GM21526 (cell line): ENCODE measurements at regions not wholly inside any gene's neighbourhood (a gene's known extent, or its start where the extent isn't known, plus 50 kb on each side); places are given as distances from the start of the nearest gene placed in this dataset.

Source experiments
- ATAC-seq: cut with Tn5 transposase; IDR thresholded peaks from one replicate; pipeline ENCODE4 v1.9.1; 2021; ENCODE audit warnings: moderate library complexity; ENCODE audit not compliant: unreplicated experiment, low FRiP score

DNA sequence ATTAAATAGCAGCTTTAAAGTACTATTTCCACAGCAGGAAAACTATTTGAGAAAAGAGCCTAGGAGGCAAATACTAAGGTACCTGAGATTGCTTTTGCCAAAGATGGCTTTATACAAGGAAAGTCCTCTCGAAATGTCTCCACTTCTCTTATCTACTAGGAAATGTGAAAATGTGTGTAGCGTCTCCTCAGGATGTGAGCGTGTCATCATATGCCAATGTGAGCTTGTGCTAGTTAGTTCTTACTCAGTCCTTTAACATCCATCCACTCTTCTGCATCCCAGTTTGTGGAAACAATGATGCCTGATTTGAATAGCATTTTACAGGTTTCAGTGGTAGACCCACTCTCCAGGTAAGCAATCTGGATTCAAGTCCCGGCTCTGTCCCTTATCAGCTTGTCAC, 421.0 kb downstream of the DYNC2H1 start:
- ATAC-seq = no peak

GRCh38 chr11:103532133-103532788, 423.0 kb downstream of the DYNC2H1 start:
- ATAC-seq = no peak

DNA sequence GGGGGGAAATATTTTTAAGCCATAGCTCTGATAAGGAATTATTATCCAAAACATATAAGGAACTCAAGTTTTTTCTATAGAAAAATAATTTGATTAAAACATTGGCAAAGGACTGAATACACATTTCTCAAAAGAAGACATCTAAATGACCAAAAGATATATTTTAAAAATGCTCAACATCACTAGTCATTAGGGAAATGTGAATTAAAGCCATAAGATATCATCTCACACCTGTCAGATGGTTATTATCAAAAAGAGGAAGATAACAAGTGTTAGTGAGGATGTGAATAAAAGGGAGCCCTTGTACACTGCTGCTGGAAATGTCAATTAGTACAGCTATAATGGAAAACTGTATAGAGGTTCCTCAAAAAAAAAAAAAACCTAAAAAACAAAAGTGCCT, 425.0 kb downstream of the DYNC2H1 start:
- no peak for ATAC-seq

GRCh38 chr11:103534959-103535358, 425.7 kb downstream of the DYNC2H1 start:
- ATAC-seq = no peak

DNA sequence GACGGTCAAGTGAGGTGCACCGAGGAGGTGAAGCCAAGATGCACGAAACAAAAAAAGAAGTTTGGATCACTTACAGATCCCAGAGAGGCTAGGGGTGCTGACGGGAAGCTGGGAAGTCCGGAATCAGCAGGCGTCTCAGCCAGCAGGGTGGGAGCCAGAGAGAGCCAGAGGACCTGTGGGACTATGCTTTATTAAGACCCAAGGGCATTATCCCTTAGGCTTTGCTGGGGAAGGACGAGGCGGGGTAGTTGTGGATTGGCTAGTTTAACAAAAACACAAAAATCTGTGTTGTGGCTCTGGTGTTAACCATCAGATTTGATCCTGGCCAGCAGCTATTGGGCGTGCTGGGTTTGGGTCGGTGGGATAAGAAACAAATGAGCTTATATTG, 427.1 kb downstream of the DYNC2H1 start:
- ATAC-seq = no peak

- no peak for ATAC-seq
Observed at GRCh38 chr11:103537904-103538502, 428.8 kb downstream of the DYNC2H1 start.

GRCh38 chr11:103539166-103539565, 429.9 kb downstream of the DYNC2H1 start:
- ATAC-seq = no peak

GRCh38 chr11:103541186-103541795, 432.1 kb downstream of the DYNC2H1 start:
- no peak for ATAC-seq

DNA sequence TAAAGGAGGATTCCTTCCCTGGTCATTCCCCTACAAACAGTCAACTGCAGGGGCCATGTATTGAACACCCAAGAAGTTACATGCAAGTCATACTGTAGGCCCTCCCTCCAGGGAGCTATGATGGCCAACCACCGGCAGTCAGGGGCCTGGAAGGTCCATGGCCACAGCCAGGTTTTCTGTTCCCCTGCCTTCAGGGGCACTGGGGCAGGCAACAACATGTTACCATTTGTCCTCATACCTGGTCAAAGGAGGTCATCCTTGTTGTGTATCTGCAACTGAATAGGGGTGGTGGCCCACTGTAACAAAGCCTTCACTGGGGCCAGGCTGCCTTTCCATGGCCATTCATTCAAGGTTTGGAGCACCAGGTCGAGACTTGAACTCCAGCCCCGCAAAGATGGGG, 433.6 kb downstream of the DYNC2H1 start:
- ATAC-seq = no peak

DNA sequence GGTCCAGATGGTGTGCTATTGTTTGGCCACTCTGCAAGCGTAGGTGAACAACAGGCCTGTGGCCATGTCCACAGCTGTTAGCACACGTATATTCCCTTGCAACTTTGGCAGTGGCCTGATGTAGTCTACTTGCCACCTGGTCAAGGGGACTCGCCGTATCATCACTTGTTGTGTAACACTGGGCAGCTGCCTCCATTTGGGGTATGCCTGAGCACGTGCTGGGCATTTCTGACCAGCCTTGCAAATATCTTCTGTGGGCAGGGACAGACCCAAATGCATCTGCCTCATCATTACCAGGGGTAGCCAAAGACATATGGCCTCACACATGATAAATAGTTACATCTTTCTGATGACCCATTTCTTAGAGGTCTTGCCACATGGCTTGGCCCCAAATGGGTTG, 434.2 kb downstream of the DYNC2H1 start:
- ATAC-seq = no peak

- ATAC-seq = no peak
Observed at GRCh38 chr11:103544874-103545273, 435.6 kb downstream of the DYNC2H1 start.

- ATAC-seq = no peak
Observed at GRCh38 chr11:103545551-103545950, 436.3 kb downstream of the DYNC2H1 start.

- ATAC-seq = no peak
Observed at GRCh38 chr11:103546236-103546635, 437.0 kb downstream of the DYNC2H1 start.

GRCh38 chr11:103547024-103547423, 437.8 kb downstream of the DYNC2H1 start:
- no peak for ATAC-seq

DNA sequence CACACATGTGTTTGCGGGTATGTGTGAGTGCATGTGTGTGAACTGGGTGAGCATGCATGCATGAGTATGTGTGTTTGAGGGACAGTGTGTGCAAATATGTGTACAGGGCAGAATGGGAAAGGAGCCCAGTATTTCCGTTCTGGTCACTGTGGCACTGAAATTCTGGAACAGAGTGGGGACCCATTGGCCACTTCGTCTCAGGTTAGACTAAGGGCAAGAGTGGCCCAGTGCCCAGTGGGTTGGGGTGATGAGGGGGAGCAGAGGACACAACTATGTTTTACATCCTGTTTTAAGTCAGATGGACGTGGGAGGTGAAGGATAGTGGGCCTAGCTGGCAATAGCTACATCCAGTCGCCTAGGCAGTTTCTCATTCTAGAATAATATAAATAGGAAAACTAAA, 438.5 kb downstream of the DYNC2H1 start:
- ATAC-seq = no peak

- ATAC-seq = no peak
Observed at GRCh38 chr11:103548838-103549237, 439.6 kb downstream of the DYNC2H1 start.

GRCh38 chr11:103550811-103551210, 441.6 kb downstream of the DYNC2H1 start:
- no peak for ATAC-seq

DNA sequence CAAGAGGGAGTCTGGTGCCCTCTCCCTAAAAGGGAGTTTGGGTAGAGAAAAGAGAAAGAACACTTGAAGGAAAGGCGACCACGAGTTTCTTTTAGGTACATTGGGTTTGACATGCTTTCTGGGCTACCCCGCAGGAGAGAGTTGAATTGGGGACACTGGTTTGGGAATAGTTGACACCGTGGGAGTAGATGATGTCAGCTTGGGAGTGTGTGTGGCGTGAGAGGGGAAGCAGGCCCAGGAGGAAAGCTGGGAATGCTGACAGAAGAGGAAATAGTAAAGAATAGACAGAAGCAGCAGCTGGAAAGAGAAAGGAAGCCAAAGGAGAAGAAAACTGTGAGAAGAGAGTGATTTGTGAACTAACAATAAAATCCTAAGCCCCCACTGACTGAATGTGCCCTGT, 442.9 kb downstream of the DYNC2H1 start:
- no peak for ATAC-seq

GRCh38 chr11:103556171-103556570, 446.9 kb downstream of the DYNC2H1 start:
- ATAC-seq = no peak

- no peak for ATAC-seq
Observed at GRCh38 chr11:103566116-103566515, 456.9 kb downstream of the DYNC2H1 start.

DNA sequence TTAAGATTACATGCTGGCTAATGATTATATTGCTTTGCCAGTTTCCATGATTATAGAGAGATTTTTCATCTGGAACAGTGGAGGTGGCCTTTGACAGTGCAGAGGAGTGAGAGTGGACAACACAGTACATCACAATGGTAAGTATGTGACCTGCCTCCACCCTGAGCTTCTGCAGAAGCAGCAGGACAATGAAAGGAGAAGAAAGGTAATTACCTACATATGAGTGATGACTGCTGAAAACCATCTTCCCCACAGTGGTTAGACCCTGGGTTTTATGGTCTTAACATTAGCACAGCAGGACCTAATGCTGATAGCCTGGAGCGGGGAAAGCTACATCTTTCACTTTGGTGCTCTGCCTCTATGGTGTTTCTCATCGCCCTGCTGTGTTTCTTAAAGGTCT, 454.7 kb upstream of the DDI1 start:
- ATAC-seq = no peak

- no peak for ATAC-seq
Observed at GRCh38 chr11:103582351-103582909, 454.0 kb upstream of the DDI1 start.
